Hematopoietic multipotent progenitor cell treated with erythropoietin and hydrocortisone succinate and interleukin-3 and kit ligand, for 4 days (in vitro differentiated cells): ENCODE measurements at regions not wholly inside any gene's neighbourhood (a gene's known extent, or its start where the extent isn't known, plus 50 kb on each side); places are given as distances from the start of the nearest gene placed in this dataset.
A peak's percentile ranks its signal among the peaks of the same experiment; 100 is the strongest.
"Not testable (repeated sequence)": the region's sequence is repeated elsewhere in the genome, so short reads cannot be mapped to it uniquely, and the experiment has no call there.

Source experiments
- DNase-seq: peaks from one replicate; pipeline ENCODE4 v3.0.0-alpha.2; 2015

DNA sequence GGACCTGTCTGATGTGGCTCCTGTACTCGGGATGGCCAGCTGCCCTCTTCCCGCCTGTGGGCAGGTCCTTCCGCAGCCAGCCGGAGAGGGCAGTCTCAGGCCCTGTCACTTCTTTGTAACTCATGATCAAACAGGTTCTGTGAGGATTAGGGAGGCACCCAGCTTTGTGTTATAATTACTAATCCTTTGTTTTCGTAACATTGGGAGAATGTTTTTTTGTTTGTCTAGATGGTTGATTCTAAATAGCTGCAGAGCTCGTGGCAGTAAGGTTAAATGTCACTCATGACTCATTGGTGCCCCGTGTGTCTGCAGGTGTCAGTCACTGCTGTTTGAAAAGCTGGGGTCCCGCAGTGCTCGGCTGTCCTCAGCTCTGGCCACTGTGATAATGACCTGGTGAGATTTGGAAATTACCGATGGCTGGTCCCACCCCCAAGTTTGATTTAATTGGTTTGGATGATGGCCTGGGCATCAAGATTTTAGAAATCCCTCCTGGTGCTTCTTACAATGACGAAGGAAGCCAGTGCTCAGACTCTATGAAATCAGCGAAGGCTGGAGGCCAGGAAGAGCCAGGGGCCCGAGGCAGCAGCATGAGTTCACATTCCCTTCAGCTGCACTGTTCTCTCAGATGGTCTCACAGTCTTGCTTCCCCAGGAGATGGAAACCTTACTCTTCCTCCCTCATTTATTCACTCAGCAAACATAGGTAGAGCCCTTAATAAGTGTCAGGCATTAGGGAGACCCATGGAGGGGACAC is 172.8 kb downstream of the VAPA start:
- DNase-seq, result no peak

DNA sequence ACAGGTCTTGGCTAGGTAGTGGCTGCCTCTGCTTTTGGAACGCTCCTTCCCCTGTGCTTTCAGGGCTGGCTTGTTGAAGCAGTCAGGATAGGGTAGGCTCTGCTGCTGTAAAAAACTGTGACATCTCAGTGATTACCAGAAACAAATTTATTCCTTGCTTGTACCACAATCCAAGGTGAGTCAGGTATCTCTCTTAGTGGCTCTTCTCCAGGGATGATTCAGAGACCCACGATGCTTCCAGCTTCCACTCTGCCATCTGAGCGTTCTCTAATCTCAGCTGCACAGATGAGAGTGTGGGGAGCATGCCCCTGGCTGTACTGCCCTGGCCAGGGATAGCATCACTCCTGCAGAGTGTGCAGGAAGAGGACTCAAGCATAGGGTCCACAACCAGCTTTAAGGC is 174.9 kb downstream of the VAPA start:
- no peak for DNase-seq

DNA sequence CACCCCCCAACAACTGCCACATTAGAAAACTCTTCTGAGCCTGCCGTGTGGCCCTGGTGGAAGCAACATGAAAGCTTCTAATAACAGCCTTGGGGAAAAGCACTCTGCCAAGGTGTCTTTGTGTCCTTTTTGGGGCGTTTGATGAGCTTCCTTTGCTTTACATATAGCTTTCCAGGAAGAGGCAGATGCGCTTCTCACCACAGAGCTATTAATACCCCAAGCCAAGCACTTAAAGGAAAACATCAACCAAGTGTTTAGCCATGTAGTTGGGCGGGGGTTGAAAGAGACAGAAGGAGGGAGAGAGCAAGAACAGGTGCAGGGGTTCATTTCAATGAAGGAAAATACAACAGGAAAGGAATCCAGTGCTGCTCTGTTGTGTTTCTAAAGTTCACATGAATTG is 176.1 kb downstream of the VAPA start:
- no peak for DNase-seq

DNA sequence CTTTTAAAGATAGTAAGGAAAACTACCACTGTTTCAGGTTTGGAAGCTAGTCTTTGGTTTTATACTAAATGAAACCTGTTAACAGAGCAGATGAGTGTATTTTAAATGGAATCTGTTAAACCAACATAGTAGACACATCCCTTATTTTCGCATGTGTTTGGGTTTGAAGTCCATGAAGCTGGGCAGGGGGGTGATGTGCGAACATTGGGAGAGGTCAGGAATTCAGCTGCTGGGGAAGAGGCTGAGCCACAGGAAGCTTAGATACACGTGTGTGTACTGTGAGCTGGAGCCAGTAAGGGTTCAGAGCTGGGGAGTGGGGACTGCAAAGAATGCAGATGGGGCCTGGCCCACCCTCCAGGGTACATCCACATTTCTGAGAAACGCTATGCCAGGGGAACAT is 176.9 kb downstream of the VAPA start:
- no peak for DNase-seq

DNA sequence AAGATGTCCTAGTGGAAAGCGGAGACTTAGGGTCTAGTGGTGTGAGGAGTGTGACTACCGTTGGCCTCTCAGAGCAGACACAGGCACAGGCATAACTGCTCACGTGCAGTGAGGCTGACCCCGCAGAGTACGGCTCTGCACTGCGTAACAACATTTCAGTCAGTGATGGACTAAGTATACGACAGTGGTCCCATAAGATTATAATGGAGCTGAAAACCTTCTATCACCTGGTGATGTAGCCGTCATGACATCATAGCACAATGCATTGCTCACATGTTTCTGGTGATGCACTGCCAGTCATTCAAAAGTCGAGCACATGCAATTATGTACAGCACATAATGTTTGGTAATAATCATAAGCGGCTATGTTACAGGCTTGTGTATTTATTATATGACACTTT is 179.6 kb downstream of the VAPA start:
- no peak for DNase-seq

DNA sequence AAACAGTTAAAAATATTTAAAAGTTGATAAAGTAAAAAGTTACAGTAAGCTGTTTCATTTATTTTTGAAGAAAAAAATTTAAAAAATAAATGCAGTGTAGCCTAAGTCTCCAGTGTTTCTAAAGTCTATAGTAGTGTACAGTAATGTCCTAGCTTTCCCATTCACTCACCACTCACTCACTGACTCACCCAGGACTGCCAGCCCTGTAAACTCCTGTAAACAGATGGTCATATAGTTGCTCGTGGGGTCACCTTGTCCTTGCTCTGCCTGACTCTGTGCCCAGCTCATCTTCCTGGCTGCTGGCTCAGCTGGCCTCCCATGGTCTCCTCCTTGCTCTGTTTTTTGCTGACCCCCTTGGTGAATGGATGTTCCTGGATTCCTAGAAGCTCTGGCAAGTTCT is 180.3 kb downstream of the VAPA start:
- no peak for DNase-seq

DNA sequence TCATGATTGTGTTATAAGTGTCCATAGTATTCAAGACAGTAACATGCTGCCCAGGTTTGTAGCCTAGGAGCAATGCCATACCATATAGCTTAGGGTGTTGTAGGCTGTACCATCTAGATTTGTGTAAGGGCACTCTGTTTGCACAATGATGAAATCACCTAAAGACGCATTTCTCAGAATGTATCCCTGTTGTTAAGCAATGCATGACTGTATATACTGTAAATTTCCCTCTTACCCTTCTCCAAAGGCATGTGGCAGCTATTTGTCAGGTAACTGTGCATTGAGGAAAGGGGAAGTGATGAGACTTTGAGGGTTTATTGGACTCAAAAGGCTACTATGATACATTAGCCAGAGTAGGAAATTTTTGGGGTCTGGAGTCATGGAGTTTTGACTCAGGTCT is 180.8 kb downstream of the VAPA start:
- DNase-seq, result no peak

DNA sequence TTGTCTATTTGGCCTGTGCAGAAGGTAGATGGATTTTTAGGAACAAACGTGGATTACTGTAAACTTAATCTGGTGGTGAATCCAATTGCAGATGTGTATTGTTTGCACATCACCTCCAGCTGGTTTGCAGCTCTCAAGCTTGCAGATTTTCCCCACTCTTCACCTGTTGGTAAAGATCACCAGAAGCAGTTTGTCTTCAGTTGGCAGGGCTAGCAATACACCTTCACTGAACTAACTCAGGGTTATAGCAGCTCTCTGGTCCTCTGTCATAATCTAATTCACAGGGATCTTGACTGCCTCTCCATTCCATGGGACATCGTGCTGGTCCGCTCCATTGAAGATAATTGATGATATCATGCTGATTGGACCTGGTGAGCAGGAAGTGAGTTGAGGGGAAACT is 181.5 kb downstream of the VAPA start:
- DNase-seq, result no peak

DNA sequence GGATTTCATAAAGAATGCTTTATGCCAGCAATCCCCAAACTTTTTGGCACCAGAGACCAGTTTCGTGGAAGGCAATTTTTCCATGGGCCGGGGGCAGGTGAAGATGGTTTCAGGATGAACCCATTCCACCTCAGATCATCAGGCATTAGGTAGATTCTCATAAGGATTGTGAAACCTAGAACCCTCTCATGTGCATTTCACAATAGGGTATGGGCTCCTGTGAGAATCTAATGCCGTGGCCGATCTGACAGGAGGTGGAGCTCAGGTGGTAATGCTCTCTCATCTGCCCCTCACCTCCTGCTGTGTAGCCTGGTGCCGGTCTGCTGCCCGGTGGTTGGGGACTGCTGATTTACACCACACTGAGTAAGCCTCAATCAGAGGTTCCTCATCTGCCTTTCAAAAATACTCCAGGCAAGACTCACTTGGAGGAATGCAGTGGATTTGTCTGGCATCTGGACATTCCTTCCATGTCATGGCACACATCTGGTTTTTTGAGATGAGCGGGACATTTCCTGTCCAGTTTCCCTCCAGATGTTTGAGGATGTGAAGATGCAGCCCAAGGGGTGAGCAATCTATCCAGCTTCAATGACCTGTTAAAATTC is 185.8 kb downstream of the VAPA start:
- DNase-seq, result no peak

DNA sequence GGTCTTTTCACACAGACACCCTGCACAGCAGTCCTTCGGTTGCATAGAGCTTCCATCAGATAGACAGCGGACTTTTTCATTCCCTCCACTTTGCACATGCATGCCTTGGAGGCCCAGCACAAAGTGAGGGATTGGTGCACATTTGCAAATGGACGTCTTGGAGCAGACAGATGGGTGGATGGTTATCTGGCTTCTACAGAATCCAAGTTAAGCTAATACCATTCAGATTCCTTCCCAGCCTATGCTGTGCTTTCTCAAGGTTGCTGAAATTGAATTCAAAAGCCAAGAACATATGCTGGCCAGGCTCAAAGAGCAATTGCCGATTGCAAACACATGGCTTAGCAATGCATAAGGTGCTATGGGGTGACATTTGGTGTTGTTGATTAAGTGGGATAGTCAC is 186.4 kb downstream of the VAPA start:
- no peak for DNase-seq

DNA sequence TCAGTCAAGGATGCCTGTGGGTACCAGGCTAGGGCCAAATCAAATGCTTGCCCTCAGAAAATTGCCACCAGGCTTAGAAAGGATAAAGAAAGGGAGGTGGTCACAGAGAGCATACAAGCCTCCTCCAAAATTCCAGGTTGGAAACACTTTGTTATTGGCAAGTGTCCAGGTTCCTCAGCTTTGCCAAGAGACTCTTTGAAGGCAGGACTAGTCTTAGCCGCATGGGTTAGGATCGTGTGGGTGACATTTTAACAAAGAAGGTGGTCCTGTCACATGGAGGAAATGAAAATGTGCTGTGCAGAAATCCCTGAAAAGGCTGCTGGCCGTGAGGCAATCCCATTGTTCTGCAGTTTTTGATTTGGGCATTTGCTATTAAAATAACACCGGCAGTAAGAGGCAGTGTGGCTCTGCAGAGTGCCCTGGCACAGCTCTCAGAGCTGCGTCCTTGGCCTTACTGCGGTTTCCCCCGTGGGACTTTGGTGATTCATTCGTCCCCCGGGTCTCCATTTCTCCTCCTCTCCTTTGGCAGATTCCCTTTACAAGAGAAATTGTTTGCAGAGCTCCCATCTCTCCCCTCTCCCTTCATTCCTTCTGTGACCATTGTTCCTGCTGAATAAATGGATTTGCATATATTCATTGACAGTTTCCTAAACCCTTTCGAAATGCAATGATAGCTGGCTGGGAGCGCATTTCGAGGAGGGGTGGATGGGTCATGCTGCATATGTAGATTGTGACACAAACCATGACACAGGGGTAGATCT is 187.3 kb downstream of the VAPA start:
- no peak for DNase-seq

DNA sequence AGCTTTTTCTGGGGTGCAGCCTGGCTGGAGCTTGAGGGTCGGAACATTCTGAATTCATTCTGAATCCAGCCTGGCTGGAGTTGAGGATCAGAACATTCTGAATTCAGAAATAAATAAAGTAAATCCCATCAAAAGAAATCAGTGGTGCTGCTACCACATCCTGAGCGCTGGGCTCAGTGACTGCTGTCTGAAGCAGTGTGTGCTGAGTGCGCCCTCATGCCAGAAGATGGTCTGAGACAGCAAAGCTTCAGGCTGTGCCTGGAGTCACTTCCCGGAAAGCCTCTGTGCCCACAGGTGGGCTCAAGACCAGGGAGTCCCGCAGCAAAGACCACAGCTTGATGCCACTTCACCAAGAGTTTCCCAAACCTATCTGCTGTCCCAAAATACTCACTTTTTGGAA is 187.9 kb downstream of the VAPA start:
- no peak for DNase-seq

DNA sequence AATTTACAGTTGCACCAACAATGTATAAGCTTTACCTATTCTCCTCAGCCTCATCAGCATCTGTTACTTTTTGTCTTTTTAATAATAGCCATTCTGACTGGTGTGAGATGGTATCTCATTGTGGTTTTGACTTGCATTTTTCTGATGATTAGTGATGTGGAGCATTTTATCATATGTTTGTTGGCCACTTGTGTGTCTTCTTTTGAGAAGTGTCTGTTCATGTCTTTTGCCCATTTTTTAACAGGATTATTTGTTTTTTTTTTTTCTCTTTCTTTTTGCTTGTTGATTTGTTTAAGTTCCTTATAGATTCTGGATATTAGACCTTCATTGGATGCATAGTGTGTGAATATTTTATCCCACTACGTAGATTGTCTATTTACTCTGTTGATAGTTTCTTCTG is 191.3 kb downstream of the VAPA start:
- DNase-seq, result not testable (repeated sequence)

DNA sequence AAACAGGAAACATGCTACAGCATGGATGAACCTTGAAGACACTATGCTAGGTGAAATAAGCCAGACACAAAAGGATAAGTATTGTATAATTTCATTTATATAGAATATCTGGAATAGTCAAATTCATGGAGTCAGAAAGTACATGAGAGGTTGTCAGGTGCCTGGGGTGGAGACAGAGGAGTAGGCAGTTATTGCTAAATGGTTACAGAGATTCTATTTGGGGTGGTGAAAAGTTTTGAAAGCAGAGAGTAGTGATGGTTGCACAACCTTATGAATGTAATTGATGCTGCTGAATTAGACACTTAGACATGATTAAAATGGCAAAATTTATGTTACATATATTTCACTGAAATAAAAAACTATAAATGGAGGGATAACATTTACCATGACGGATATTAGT is 197.4 kb downstream of the VAPA start:
- DNase-seq, result peak; percentile 14

DNA sequence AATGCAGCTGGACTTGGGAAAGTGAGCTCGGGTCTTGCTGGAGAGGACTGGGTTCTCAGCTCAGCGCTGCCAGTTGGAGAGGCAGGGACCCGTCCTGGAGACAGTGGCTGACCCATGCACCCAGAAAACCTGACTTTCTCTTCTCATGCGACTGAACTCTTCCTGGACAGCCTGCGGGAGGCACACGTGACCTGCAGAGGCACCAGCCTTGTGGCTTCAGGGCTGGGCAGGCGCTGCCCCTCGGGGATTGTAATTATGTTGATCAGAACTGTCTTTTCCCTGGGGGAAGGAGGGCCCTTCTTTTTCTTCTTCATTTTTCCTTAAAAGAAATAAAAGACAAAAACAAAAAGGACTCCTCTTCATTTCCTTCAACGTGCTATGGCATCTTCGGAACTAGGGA is 198.1 kb downstream of the VAPA start:
- DNase-seq, result no peak

DNA sequence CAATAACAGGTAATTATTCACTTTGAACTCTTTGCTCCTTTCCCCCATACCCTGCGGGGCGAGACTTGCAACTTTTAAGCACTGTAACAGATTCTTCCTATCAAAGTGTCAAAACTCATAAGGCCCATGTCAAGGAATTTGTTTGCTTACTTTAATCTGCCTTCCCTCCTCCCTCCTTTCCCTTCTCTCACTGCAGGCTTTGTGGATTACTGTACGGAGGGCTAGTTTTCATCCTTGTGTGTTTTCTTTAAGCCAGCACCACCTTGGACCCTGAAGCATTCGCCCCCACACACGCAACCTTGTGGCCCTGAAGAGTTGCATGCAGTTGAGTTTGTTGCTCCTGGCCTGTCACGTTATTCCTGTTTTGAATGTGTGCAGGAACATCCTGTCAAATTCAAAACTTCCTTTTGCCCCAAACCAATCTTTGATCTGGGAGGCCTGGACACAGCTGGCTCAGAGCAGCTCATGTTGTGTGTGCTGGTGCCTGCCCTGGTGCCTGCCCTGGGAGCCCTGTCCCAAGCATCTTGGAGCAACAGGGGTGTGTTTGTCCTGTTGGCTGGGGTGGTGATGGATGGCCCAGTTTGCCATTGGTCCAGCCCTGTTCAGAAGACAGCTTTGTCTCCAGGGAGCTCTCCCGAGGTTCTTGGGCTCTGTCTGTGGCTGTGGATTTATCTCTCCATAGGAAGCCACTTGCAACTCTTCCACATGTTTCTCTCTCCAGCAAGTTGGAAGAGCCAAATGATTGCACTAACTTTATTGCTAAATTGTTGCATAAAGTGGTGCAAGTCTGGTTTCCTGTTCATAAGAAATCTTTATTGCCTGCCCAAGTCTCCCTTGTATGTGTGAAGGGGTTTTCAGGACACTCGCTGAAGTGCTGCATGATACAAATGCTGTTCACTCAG is 199.6 kb downstream of the VAPA start:
- peak; percentile 10 for DNase-seq

DNA sequence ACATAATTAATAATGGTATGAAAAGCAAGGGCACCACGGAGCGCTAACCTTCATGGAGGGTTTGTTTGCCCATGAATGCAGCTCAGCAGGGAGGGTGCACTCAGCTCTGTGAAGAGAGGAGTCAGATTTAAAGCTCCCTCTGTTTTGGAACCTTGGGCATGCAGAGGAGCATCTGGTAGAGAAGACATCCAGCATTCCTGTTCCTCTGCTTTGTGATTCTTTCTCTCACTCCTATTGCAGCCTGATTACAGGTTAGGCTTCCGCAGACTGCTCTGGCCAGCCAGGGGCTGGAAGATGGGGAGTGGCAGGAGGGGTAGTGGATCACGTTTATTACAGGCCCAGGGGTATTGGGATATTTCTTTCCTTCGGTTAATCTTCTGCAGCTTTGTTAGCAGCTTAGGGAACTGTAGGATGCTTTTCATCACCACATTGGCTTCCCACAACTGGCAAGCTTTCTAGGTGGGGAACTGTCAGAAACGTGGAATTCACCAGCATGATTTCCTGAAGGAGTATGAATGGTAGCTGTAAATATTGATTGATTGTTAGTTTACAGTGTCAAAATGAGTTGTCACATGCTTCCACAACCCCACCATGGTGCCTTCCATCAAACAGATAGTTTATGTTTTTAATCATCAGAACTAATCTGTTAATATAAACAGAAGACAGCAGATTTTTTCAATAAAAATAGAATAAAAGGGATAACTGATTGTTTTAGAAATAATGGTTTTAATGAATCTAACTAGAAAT is 201.1 kb downstream of the VAPA start:
- DNase-seq, result no peak

DNA sequence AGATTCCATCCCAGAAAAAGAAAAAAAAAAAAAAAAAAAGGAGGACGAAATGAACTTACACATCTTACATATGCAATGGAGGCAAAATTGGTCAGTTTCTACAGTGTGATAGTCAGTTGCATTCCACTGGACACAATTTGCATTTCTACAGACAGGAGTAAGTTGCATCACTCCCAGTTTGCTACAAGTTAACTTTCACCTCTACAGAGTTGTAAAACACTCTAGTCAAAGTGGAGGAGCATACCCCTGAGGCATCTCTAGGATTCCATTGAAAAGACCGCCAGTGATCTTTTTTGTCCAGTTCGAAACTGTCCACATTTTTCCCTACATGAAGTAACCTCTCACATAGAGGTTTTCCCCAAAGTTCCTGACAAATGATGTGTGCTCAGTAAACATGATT is 202.8 kb downstream of the VAPA start:
- DNase-seq, result no peak

DNA sequence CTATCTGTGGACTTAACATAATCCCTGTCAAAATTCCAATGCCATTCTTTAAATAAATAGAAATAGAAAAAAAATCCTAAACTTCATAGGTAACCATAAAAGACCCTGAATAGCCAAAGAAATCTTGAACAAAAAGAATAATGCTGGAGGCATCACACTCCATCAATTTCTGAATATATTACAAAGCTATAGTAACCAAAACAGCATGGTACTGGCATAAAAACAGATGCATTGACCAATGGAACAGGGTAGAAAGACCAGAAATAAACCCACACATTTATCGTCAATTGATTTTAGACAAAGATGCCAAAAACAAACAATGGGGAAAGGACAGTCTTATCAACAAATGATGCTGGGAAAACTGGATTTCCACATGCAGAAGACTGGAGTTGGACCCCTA is 205.7 kb downstream of the VAPA start:
- DNase-seq, result no peak

DNA sequence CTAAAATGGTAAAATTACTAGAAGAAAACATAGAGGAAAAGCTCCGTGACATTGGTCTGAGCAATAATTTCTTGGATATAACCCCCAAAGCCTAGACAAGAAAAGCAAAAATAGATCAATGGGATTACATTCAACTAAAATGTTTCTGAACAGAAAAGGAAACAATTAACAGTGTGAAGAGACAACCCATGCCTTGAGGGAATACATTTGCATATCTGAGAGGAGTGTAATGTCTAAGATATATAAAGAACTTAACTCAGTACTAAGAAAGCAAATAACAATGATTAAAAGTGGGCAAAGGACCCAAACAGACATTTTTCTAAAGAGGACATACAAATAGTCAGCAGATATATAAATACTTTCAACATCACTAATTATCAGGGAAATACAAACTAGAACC is 206.2 kb downstream of the VAPA start:
- no peak for DNase-seq

DNA sequence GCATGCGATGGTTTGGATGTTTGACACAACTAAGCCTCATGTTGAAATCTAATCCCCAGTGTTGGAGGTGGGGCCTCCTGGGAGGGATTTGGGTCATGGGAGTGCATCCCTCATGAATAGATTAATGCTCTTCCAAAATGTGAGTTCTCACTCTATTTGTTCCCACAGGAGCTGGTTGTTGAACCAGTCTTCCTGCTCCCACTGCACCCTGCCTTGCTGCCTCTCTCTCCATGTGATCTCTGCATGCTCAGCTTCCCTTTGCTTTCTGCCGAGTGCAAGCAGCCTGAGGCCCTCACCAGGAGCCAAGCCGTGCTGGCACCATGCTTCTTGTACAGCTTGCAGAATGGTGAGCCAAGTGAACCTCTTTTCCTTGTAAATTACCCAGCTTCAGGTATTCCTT is 206.8 kb downstream of the VAPA start:
- DNase-seq, result no peak

DNA sequence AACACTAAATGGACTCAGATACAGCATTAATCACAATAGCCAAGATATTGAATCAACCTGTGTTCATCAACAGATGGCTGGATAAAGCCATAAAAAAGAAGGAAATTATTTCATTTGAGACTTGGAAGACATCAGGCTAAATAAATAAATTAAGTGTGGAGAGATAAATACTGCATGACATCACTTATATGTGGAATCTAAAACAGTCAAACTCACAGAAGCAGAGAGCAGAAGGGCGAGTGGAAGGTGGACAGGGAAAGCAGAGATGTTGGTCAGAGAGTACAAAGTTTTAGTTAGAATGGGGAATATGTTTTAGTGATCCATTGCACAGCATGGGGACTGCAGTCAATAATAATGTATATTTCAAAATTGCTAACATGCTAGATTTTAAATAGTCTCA is 207.2 kb downstream of the VAPA start:
- DNase-seq, result no peak
